ENCODE measurements at regions not wholly inside any gene's neighbourhood (a gene's known extent, or its start where the extent isn't known, plus 50 kb on each side); places are given as distances from the start of the nearest gene placed in this dataset.

- Histone ChIP-seq H3K9me3 (no peaks in the 10 kb centered on the region), H3K36me3 (no peaks in the 10 kb centered on the region), H3K4me3 (replicated peaks in 1 of 3) (no peak overlapping the region), H3K27ac (no peak overlapping the region), H3K27me3 (no peaks in the 10 kb centered on the region), H3K4me1 (peaks cover 0 to 3% of the 10 kb centered on the region in 2 donors)
- WGBS, 2 donors = 63 to 73% methylated on average over 5 of the region's 5 CpGs
- no peak for DNase-seq
- intact Hi-C loops (cut with DNase I) = no loop called here
- TF ChIP-seq CTCF (IDR thresholded peaks at IDR 0.05) (no peak), POLR2A (IDR thresholded peaks at IDR 0.05) (no peak)
These were observed 225.3 kb upstream of the B3GALT2 start for GRCh38 chr1:193411714-193412113.

- Histone ChIP-seq H3K27me3 (no peaks in the 10 kb centered on the region), H3K27ac (no peak overlapping the region), H3K4me3 (replicated peaks in 1 of 3) (no peak overlapping the region), H3K9me3 (no peaks in the 10 kb centered on the region), H3K36me3 (no peaks in the 10 kb centered on the region), H3K4me1 (peaks cover 0 to 3% of the 10 kb centered on the region in 2 donors)
- no peak for DNase-seq
- intact Hi-C loops (cut with DNase I) = no loop called here
- WGBS, 2 donors = 88 to 95% methylated on average over 2 of the region's 2 CpGs
- no peak for TF ChIP-seq CTCF (IDR thresholded peaks at IDR 0.05)
- no peak for TF ChIP-seq POLR2A (IDR thresholded peaks at IDR 0.05)
These were observed 224.8 kb upstream of the B3GALT2 start for GRCh38 chr1:193411215-193411614.

- H3K4me1 ChIP-seq = peaks cover 0 to 3% of the 10 kb centered on the region in 2 donors
- 37 to 50% methylated on average over 9 of the region's 9 CpGs for WGBS, 2 donors
- intact Hi-C loops (cut with DNase I) = no loop called here
- TF ChIP-seq CTCF (IDR thresholded peaks at IDR 0.05) (no peak), POLR2A (IDR thresholded peaks at IDR 0.05) (no peak)
- H3K27me3 ChIP-seq = no peaks in the 10 kb centered on the region
- DNase-seq = peak; percentile 67 to 85
- H3K27ac ChIP-seq = peak overlapping the region in 2 of 3 donors; percentile 1 to 14
- no peaks in the 10 kb centered on the region for H3K9me3 ChIP-seq
- no peak overlapping the region for H3K4me3 ChIP-seq (replicated peaks in 1 of 3)
- no peaks in the 10 kb centered on the region for H3K36me3 ChIP-seq
These were observed 222.4 kb upstream of the B3GALT2 start for GRCh38 chr1:193408782-193409293.

- WGBS, 2 donors = 2 to 3% methylated on average over 4 of the region's 4 CpGs
- Histone ChIP-seq H3K9me3 (no peaks in the 10 kb centered on the region), H3K4me1 (peaks cover 0 to 3% of the 10 kb centered on the region in 2 donors), H3K27me3 (no peaks in the 10 kb centered on the region), H3K36me3 (no peaks in the 10 kb centered on the region), H3K4me3 (replicated peaks in 1 of 3) (no peak overlapping the region), H3K27ac (peak overlapping the region in 1 of 3 donors; percentile 24)
- DNase-seq = peak; percentile 6 to 17
- no peak for TF ChIP-seq POLR2A (IDR thresholded peaks at IDR 0.05)
- peak; percentile 22 to 83 (median 66) for TF ChIP-seq CTCF (IDR thresholded peaks at IDR 0.05)
- intact Hi-C loops (cut with DNase I) = no loop called here
These were observed 220.5 kb upstream of the B3GALT2 start for GRCh38 chr1:193406901-193407300.

GRCh38 chr1:193404236-193404635 is 217.8 kb upstream of the B3GALT2 start:
- Histone ChIP-seq H3K9me3 (no peaks in the 10 kb centered on the region), H3K27ac (no peak overlapping the region), H3K36me3 (no peaks in the 10 kb centered on the region), H3K27me3 (no peaks in the 10 kb centered on the region), H3K4me3 (replicated peaks in 1 of 3) (no peak overlapping the region), H3K4me1 (no peaks in the 10 kb centered on the region)
- WGBS, 2 donors = 91 to 94% methylated on average over 2 of the region's 2 CpGs
- DNase-seq = no peak
- no peak for TF ChIP-seq POLR2A (IDR thresholded peaks at IDR 0.05)
- intact Hi-C loops (cut with DNase I) = no loop called here

Data from thyroid gland (tissue), 4 donors.